Smooth muscle cell (in vitro differentiated cells): ENCODE measurements at regions not wholly inside any gene's neighbourhood (a gene's known extent, or its start where the extent isn't known, plus 50 kb on each side); places are given as distances from the start of the nearest gene placed in this dataset.
"Not testable (repeated sequence)": the region's sequence is repeated elsewhere in the genome, so short reads cannot be mapped to it uniquely, and the experiment has no call there.

Source experiments
- DNase-seq: peaks from one replicate; lab custom pipeline; 2025; ENCODE audit not compliant: unreplicated experiment; lab: John Stamatoyannopoulos, UW
- H2AFZ ChIP-seq: fragments of 200-600 bp; sonication (generic); 2 replicates; pipeline ENCODE4 v1.6.0; 2016; ENCODE audit warnings: antibody characterized with exemption, low read depth, mild to moderate bottlenecking
- H3F3A ChIP-seq: fragments of 200-600 bp; sonication (generic); 2 replicates; pipeline ENCODE4 v1.6.0; 2017; ENCODE audit warnings: antibody characterized with exemption, low read depth
- H3K27ac ChIP-seq: fragments of 200-600 bp; sonication (generic); 2 replicates; pipeline ENCODE4 v1.5.1; 2016; ENCODE audit warnings: low read depth, mild to moderate bottlenecking
- H3K27me3 ChIP-seq: fragments of 200-600 bp; sonication (generic); 2 replicates; pipeline ENCODE4 v1.6.1; 2016; ENCODE audit warnings: low read depth, mild to moderate bottlenecking
- H3K36me3 ChIP-seq: fragments of 200-600 bp; sonication (generic); 2 replicates; pipeline ENCODE4 v1.5.1; 2016; ENCODE audit warnings: low read depth
- H3K4me1 ChIP-seq: fragments of 200-600 bp; sonication (generic); 2 replicates; pipeline ENCODE4 v1.5.1; 2016; ENCODE audit warnings: low read depth
- H3K4me2 ChIP-seq: fragments of 200-600 bp; sonication (generic); 2 replicates; pipeline ENCODE4 v1.6.0; 2016; ENCODE audit warnings: mild to moderate bottlenecking
- H3K4me3 ChIP-seq: fragments of 200-600 bp; sonication (generic); 2 replicates; pipeline ENCODE4 v1.5.1; 2016; ENCODE audit warnings: mild to moderate bottlenecking
- H3K79me2 ChIP-seq: fragments of 200-600 bp; sonication (generic); 2 replicates; pipeline ENCODE4 v1.6.0; 2016; ENCODE audit warnings: low read depth, mild to moderate bottlenecking
- H3K9ac ChIP-seq: fragments of 200-600 bp; sonication (generic); 2 replicates; pipeline ENCODE4 v1.6.0; 2016; ENCODE audit warnings: low read depth
- H3K9me3 ChIP-seq: fragments of 200-600 bp; sonication (generic); replicated peaks from 2 replicates; pipeline ENCODE4 v1.5.1; 2016; ENCODE audit warnings: low read depth
- H4K20me1 ChIP-seq: fragments of 200-600 bp; sonication (generic); 2 replicates; pipeline ENCODE4 v1.6.0; 2016; ENCODE audit warnings: low read depth
- WGBS: methylation state at CpG from one replicate; pipeline ENCODE4 v1.1.7; 2016; ENCODE audit warnings: low lambda C conversion rate; 5-methylcytosine and 5-hydroxymethylcytosine counted together
- TF ChIP-seq, protein P1 (sequence below): fragments of 200-600 bp; sonication (generic); IDR thresholded peaks from 2 replicates; pipeline ENCODE4 v1.5.1; 2017; ENCODE audit warnings: borderline replicate concordance, mild to moderate bottlenecking, antibody characterized with exemption; ENCODE audit not compliant: insufficient read depth, poor library complexity, severe bottlenecking

DNA sequence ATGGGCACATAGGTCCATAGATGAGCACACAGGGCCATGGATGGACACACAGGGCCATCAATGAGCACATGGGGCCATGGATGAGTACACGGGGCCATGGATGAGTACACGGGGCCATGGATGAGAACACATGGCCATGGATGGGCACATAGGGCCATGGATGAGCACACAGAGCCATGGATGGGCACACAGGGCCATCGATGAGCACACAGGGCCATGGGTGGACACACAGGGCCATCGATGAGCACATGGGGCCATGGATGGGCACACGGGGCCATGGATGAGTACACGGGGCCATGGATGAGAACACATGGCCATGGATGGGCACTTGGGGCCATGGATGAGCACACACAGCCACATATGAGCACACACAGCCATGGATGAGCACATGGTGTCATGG is 192.6 kb upstream of the HDAC4 start:
- no peak for DNase-seq
- Histone ChIP-seq H3F3A (no peaks in the 10 kb centered on the region), H3K27ac (no peak overlapping the region), H3K36me3 (no peaks in the 10 kb centered on the region), H3K9me3 (no peaks in the 10 kb centered on the region), H3K27me3 (no peaks in the 10 kb centered on the region), H2AFZ (no peak overlapping the region), H3K4me3 (no peak overlapping the region), H4K20me1 (no peaks in the 10 kb centered on the region), H3K9ac (no peak overlapping the region), H3K4me2 (no peak overlapping the region), H3K79me2 (no peaks in the 10 kb centered on the region), H3K4me1 (no peaks in the 10 kb centered on the region)
- TF ChIP-seq, protein P1, sequence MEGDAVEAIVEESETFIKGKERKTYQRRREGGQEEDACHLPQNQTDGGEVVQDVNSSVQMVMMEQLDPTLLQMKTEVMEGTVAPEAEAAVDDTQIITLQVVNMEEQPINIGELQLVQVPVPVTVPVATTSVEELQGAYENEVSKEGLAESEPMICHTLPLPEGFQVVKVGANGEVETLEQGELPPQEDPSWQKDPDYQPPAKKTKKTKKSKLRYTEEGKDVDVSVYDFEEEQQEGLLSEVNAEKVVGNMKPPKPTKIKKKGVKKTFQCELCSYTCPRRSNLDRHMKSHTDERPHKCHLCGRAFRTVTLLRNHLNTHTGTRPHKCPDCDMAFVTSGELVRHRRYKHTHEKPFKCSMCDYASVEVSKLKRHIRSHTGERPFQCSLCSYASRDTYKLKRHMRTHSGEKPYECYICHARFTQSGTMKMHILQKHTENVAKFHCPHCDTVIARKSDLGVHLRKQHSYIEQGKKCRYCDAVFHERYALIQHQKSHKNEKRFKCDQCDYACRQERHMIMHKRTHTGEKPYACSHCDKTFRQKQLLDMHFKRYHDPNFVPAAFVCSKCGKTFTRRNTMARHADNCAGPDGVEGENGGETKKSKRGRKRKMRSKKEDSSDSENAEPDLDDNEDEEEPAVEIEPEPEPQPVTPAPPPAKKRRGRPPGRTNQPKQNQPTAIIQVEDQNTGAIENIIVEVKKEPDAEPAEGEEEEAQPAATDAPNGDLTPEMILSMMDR, result no peak
- 99% methylated on average over 6 of the region's 6 CpGs for WGBS

DNA sequence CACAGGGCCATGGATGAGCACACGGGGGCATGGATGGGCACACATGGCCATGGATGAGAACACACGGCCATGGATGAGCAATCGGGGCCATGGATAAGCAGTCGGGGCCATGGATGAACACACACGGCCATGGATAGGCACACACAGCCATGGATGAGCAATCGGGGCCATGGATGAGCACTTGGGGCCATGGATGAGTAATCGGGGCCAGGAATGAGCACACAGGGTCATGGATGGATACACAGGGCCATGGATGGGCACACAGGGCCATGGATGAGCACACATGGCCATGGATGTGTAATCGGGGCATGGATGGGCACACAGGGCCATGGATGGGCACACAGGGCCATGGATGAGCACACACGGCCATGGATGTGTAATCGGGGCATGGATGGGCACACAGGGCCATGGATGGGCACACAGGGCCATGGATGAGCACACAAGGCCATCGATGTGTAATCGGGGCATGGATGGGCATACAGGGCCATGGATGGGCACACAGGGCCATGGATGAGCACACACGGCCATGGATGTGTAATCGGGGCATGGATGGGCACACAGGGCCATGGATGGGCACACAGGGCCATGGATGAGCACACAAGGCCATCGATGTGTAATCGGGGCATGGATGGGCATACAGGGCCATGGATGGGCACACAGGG is 191.9 kb upstream of the HDAC4 start:
- H3K27ac ChIP-seq, DNase-seq, H3K36me3 ChIP-seq, H3K27me3 ChIP-seq, H3K4me1 ChIP-seq, H3F3A ChIP-seq, H3K9ac ChIP-seq, H3K79me2 ChIP-seq, H3K4me2 ChIP-seq, H3K4me3 ChIP-seq, H3K9me3 ChIP-seq, H4K20me1 ChIP-seq, H2AFZ ChIP-seq: not testable (repeated sequence)
- 95% methylated on average over 12 of the region's 16 CpGs for WGBS

DNA sequence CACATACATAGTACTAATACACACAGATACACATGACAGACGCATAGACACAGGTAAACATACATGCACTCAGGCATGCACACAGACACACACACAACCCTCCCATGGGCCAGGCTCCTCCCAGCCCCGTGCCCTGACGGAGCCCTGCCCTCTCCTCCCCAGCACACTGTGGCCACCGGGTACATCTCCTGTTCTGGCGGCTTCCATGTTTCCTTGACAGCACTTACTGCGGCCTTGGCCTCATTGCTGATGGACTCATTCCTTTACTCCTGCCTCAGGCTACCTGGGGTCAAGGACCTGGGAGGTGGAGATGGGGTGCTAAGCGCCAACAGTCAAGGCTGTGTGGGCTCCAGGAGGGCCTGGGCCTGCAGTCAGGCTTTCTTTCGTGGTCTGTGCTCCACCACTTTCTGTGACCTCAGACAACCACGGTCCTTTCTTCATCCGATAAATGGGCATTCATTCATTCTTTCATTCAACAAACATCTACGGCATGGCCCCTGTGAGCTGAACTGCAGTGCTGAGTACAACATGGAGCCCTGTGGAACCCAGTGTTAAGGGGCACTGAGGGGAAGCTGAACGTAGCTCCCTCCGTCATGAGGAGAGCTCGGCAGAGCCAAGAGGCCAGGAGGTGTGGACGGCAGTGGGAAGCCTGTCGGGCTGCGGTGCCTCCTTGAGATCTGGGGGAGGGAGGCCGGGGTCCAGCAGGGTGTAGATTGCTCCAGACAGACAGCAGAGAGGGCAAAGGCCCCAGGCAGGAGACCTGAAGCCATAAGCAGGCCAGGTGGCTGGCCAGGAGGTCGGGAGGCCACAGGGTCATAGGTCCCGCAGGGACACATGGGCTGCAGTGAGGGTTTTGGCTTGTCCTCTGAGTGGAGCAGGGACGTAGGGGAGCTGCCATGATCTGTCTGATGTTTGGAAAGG is 190.4 kb upstream of the HDAC4 start:
- H2AFZ ChIP-seq, result no peak overlapping the region
- H3K27me3 ChIP-seq, result no peaks in the 10 kb centered on the region
- no peak overlapping the region for H3K9ac ChIP-seq
- no peaks in the 10 kb centered on the region for H3K9me3 ChIP-seq
- no peaks in the 10 kb centered on the region for H3F3A ChIP-seq
- H3K4me1 ChIP-seq, result no peaks in the 10 kb centered on the region
- TF ChIP-seq, protein P1, result no peak
- DNase-seq, result no peak
- WGBS, result 96% methylated on average over 21 of the region's 21 CpGs
- H3K79me2 ChIP-seq, result no peaks in the 10 kb centered on the region
- no peak overlapping the region for H3K4me2 ChIP-seq
- H3K27ac ChIP-seq, result no peak overlapping the region
- H3K4me3 ChIP-seq, result no peak overlapping the region
- no peaks in the 10 kb centered on the region for H4K20me1 ChIP-seq
- H3K36me3 ChIP-seq, result no peaks in the 10 kb centered on the region

DNA sequence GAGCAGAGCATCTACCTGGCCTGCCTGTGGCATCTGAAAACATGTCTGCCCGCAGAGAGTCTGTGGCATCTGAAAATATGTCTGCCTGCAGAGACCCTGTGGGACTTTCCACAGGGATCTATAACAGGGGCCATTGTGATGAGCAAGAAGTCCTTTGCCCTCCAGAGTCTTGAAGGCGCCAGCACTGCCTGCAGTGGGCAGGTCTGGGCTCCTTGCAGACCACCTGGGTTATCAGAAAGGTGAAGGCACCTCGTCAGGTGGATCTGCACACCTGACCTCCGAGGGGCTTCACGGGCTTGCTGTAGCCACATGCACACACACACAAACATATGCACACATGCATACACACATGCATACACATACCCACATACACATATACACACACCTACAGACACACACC is 189.5 kb upstream of the HDAC4 start:
- WGBS, result 89% methylated on average over 5 of the region's 5 CpGs
- TF ChIP-seq, protein P1, result no peak
- no peak overlapping the region for H3K4me2 ChIP-seq
- DNase-seq, result no peak
- no peaks in the 10 kb centered on the region for H4K20me1 ChIP-seq
- H3K4me1 ChIP-seq, result no peaks in the 10 kb centered on the region
- no peak overlapping the region for H3K4me3 ChIP-seq
- no peak overlapping the region for H3K9ac ChIP-seq
- no peaks in the 10 kb centered on the region for H3K27me3 ChIP-seq
- no peaks in the 10 kb centered on the region for H3F3A ChIP-seq
- no peak overlapping the region for H3K27ac ChIP-seq
- no peak overlapping the region for H2AFZ ChIP-seq
- H3K79me2 ChIP-seq, result no peaks in the 10 kb centered on the region
- no peaks in the 10 kb centered on the region for H3K36me3 ChIP-seq
- no peaks in the 10 kb centered on the region for H3K9me3 ChIP-seq
